GM19395 (cell line): ENCODE measurements at regions not wholly inside any gene's neighbourhood (a gene's known extent, or its start where the extent isn't known, plus 50 kb on each side); places are given as distances from the start of the nearest gene placed in this dataset.
"Not testable (repeated sequence)": the region's sequence is repeated elsewhere in the genome, so short reads cannot be mapped to it uniquely, and the experiment has no call there.

Experiments used
- ATAC-seq: cut with Tn5 transposase; IDR thresholded peaks from one replicate; pipeline ENCODE4 v1.9.1; 2021; ENCODE audit warnings: mild to moderate bottlenecking, moderate library complexity; ENCODE audit not compliant: unreplicated experiment

DNA sequence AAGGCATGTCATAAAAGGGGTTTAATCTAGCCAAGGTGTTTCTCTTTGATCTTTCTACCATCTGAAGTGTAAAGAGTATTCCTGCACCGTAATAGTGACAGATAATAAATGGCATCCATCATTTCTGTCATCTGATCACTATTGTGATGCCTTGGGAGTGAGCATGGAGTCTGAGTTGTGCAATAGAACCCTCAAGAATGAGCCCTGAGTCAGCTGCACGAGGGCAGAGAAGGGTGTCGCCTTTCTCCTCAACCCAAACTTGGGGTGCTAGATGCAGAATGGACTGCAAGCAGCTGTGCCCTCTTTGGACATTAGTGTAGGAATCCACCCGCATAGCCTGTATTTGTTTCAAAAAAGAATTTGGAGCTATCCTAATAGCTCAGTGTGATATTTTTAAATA is 115.2 kb downstream of the ZNF37A start:
- no peak for ATAC-seq

- ATAC-seq: not testable (repeated sequence)
Observed at GRCh38 chr10:38209748-38210147, 115.6 kb downstream of the ZNF37A start.

DNA sequence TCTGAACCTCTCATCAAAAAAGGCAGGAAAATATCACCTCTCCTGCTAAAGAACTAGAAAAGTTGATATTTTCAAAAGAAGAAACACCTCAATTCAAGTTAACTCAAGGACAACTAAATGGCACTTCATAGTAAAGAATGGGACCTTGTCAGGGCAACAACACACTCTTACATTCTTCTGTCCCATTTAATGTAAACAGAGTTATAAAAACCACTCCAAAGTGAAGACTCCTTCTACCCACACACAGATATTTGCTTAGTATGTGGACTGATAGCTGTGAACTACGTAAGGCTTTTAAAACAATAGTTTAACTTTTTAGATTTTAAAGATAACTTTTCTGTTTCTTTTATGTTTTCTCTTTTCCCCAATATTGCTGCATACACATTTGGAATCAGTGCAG is 118.3 kb downstream of the ZNF37A start:
- ATAC-seq: no peak

DNA sequence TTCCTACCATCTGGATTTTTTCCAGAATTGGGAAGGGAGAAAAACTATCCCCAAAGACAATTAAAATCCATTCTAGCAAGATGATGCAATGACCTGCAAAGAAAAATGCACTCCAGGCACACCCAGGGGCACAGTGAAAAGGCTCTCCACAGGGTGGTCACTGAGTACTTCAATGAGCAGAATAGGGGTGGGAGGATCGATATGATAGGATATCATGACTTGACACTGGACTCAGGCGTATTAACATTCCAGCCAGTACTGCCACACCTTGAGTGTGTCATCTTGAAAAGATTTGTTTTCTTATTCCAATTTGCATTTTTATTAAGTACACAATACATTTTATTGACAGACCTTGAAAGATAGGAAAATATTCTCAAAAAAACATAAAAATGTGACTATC is 132.2 kb downstream of the ZNF37A start:
- ATAC-seq: no peak

DNA sequence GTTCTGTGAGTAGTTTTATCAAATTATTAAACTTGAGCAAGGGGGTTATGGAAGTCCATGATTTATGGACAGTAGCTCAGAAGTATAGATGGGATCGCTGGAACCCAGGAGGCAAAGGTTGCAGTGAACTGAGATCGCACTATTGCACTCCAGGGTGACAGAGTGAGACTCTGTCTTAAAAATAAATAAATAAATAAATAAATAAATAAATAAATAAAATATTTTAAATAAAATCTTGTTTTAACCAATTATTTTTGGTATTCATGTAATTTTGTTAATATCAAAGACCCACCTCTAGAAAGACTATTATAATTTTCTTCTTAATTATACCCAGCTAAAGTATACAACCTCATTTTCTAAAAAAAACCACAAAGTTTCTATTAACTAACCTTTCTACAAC is 134.3 kb downstream of the ZNF37A start:
- no peak for ATAC-seq

DNA sequence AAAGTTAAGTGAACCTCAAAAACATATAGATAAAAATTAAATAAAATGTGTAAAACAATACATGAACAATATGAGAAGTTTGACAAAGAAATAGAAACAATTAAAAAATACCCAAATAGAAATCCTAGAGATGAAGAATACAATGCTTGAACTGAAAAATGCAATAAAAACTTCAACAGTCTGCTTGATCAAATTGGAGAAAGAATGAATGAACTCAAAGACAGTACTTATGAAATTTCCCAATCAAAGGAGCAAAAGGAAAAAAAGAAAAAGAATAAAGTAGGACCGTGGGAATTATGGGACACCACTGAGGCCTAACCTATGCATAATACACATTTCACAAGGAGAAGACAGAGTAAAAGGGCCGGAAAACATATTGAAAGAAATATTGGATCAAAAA is 144.3 kb downstream of the ZNF37A start:
- ATAC-seq: not testable (repeated sequence)

DNA sequence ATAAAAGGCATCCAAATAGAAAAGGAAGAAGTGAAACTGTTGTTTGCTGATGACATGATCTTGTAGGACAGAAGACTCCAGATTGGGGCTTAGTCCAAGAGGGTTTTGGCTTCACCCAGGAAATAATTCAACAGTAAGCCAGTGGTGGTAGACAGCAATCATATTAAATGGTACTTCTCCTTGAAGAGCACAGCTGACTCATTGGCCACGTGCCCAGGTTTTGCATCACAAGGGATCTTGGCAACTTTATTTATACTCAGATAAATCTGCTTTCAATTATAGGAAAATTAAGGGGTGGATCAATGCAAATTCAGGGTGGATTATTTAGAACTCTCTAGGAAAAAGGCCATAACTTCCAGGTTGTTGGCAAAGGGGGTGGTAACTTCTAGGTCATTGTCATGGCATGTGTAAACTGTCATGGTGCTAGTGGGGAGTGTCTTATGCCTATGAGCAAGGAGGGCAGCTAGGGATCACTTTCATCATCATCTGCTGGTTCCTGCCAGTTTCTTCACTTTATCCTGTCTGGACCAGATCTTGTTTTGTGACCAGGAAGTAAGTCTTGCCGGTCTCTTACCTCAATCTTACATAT is 148.0 kb downstream of the ZNF37A start:
- not testable (repeated sequence) for ATAC-seq

- ATAC-seq: not testable (repeated sequence)
Observed at GRCh38 chr10:38248113-38248512, 154.0 kb downstream of the ZNF37A start.

GRCh38 chr10:38252551-38252950 is 158.4 kb downstream of the ZNF37A start:
- ATAC-seq: not testable (repeated sequence)

- not testable (repeated sequence) for ATAC-seq
Observed at GRCh38 chr10:38267555-38267954, 173.4 kb downstream of the ZNF37A start.

GRCh38 chr10:38271031-38271430 is 176.9 kb downstream of the ZNF37A start:
- not testable (repeated sequence) for ATAC-seq

GRCh38 chr10:38274879-38275278 is 180.7 kb downstream of the ZNF37A start:
- ATAC-seq: not testable (repeated sequence)

DNA sequence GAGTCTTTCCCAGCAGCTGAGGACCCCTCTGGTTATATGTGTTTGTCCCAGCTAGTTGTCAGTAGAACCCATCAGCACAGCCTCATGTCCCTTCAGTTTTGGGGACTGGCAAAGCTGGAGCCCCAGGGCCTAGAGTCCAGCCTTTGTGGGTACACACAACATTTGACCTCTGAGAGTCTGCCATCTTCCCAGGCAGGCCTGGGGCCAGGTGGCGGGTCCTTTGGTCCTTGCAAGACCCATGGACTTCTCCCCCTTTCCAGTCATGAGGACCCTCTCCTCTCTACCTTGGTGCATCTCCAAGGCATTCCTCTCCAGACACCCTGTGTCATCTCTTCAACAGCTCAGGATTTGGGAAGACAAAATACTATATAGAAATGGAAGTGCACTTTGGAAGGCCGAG is 198.4 kb downstream of the ZNF37A start:
- not testable (repeated sequence) for ATAC-seq

DNA sequence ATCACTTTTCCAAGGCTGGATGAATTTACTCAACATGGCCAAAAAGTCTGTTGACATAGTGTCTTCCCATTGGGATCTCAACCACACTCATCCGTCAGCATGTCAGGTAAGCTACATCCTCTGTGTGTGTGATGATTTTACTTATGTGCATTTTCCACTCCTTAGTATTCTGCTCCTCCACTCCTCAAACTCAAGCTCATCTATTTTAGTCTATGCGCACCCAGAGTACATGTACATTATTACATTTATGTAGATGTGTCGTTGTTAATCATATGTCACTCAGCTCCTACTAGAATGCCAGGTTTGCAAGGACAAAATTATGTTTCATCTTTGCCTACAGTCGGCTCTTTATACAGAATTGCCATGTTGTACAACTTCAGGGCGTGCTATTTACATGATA is 216.0 kb downstream of the ZNF37A start:
- ATAC-seq: not testable (repeated sequence)

- ATAC-seq: not testable (repeated sequence)
Observed at GRCh38 chr10:38315090-38315805, 221.1 kb downstream of the ZNF37A start.

DNA sequence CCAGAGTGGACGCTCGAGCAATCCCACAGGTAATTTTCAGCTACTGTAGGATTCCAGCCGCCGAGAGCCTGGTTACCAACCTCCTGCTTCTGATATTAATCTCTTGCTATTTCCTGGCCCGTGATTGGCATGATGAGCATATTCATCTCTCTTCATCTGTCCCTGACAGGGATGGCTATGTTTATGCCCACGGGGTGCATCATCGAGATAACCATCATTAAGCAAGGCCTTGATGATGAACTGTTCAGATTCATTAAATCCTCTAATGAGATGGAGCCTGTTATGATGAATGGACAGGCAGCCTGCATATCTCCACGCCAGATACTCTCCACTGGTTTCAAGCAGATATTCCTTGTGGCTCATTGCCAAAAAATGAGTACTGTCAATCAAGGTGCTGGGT is 227.3 kb downstream of the ZNF37A start:
- ATAC-seq: not testable (repeated sequence)

GRCh38 chr10:38330306-38330705 is 236.2 kb downstream of the ZNF37A start:
- not testable (repeated sequence) for ATAC-seq

DNA sequence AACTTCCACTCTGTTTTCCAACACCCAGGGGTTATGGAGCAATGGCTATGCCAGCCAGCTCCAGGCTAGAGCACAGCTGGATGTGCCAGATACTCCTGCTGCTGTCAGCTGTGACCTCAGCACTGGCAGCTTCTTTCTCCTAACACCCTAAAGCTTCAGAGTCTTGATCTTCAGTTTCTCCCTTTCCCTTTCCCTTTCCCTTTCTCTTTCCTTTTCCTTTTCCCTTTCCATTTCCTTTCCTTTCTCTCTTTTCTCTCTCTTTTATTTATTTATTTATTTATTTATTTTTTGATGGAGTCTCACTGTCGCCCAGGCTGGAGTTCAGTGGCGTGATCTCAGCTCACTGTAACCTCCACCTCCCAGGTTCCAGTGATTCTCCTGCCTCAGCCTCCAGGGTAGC is 237.0 kb downstream of the ZNF37A start:
- ATAC-seq: not testable (repeated sequence)

GRCh38 chr10:38333699-38334098 is 239.6 kb downstream of the ZNF37A start:
- ATAC-seq: not testable (repeated sequence)

GRCh38 chr10:38350645-38351044 is 256.5 kb downstream of the ZNF37A start:
- ATAC-seq: not testable (repeated sequence)

DNA sequence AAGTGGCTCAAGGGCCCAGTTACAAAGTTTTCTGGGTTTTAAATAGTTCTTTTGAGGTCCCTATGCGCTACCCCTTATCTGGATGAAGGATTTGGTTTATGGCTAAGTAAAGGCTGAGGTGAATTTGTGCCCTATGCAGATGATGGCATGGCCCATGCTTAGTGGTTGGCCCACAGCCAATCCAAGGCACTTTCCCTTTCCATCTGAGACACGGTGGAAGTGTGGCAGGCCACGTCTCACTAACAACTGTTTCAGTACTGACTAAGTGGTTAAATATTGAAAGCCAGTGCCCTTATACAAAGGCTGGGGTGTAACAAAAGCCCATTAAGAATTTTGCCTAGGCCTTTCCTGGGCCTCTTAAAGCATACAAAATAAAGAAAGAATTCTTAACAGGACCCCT is 260.3 kb downstream of the ZNF37A start:
- ATAC-seq: not testable (repeated sequence)

- peak; percentile 100 for ATAC-seq
Observed at GRCh38 chr10:38355911-38356526, 261.9 kb downstream of the ZNF37A start.
